Thoracic aorta (tissue), 2 donors: ENCODE measurements at regions not wholly inside any gene's neighbourhood (a gene's known extent, or its start where the extent isn't known, plus 50 kb on each side); places are given as distances from the start of the nearest gene placed in this dataset.

Experiments used
- ATAC-seq: fragments of 150-250 bp; one replicate; pipeline ENCODE4 v1.8.0; 2017; ENCODE audit warnings: low read depth; ENCODE audit not compliant: insufficient number of reproducible peaks, low FRiP score
- DNase-seq: peaks from one replicate; pipeline ENCODE4 v3.0.0-alpha.2; 2020; ENCODE audit warnings: low spot score
- H3K27ac ChIP-seq, 2 donors: fragments of 200-600 bp; sonication (generic); 1 replicate in 1 of 2; 2 replicates in 1 of 2; pipeline ENCODE4 v1.5.1; 2016; ENCODE audit warnings: mild to moderate bottlenecking in 2 of 2, moderate library complexity in 2 of 2
- H3K27me3 ChIP-seq: fragments of 200-600 bp; sonication (generic); replicated peaks from 2 replicates; pipeline ENCODE4 v1.6.0; 2016; ENCODE audit warnings: mild to moderate bottlenecking; ENCODE audit not compliant: insufficient read depth
- H3K36me3 ChIP-seq: fragments of 200-600 bp; sonication (generic); one replicate; pipeline ENCODE4 v1.5.1; 2016
- H3K4me1 ChIP-seq, 2 donors: fragments of 200-600 bp; sonication (generic); 1 replicate in 1 of 2; 2 replicates in 1 of 2; pipeline versions ENCODE4 v1.5.1 to v1.6.0; 2016; ENCODE audit warnings: low read depth in 2 of 2, mild to moderate bottlenecking in 1 of 2; ENCODE audit not compliant: control insufficient read depth in 1 of 2
- H3K4me3 ChIP-seq: fragments of 200-600 bp; sonication (generic); 2 replicates; pipeline ENCODE4 v1.5.1; 2016; ENCODE audit warnings: mild to moderate bottlenecking
- H3K9me3 ChIP-seq: fragments of 200-600 bp; sonication (generic); 2 replicates; pipeline ENCODE4 v1.5.1; 2016
- TF ChIP-seq, protein P1 (sequence below): fragments of 200-600 bp; sonication (generic); IDR thresholded peaks from one replicate; pipeline ENCODE4 v1.5.1; 2019; ENCODE audit warnings: antibody characterized with exemption

DNA sequence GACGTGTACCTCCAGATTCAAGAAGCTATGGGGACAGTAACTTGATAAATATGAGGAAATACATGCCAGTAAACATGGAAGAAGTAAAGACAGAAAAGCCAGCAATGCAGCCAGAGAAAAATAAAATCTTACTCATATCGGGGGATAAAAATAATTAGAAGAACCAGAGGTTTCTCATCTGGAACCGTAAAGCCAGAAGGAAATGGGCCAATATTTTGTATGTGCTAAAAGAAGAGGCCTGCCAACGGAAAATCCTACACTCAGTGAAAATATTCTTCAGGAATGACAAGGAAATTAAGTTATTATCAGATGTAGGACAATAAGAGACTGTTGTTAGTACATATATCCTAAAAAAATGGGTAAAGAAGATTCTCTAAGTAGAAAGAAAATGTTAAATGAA lies 401.2 kb downstream of the CDC14C start:
- no peaks in the 10 kb centered on the region for H3K4me1 ChIP-seq
- no peak for ATAC-seq
- TF ChIP-seq, protein P1, sequence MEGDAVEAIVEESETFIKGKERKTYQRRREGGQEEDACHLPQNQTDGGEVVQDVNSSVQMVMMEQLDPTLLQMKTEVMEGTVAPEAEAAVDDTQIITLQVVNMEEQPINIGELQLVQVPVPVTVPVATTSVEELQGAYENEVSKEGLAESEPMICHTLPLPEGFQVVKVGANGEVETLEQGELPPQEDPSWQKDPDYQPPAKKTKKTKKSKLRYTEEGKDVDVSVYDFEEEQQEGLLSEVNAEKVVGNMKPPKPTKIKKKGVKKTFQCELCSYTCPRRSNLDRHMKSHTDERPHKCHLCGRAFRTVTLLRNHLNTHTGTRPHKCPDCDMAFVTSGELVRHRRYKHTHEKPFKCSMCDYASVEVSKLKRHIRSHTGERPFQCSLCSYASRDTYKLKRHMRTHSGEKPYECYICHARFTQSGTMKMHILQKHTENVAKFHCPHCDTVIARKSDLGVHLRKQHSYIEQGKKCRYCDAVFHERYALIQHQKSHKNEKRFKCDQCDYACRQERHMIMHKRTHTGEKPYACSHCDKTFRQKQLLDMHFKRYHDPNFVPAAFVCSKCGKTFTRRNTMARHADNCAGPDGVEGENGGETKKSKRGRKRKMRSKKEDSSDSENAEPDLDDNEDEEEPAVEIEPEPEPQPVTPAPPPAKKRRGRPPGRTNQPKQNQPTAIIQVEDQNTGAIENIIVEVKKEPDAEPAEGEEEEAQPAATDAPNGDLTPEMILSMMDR: no peak
- no peaks in the 10 kb centered on the region for H3K36me3 ChIP-seq
- no peaks in the 10 kb centered on the region for H3K9me3 ChIP-seq
- no peak overlapping the region for H3K4me3 ChIP-seq
- no peaks in the 10 kb centered on the region for H3K27me3 ChIP-seq
- DNase-seq: no peak
- H3K27ac ChIP-seq: no peak overlapping the region

DNA sequence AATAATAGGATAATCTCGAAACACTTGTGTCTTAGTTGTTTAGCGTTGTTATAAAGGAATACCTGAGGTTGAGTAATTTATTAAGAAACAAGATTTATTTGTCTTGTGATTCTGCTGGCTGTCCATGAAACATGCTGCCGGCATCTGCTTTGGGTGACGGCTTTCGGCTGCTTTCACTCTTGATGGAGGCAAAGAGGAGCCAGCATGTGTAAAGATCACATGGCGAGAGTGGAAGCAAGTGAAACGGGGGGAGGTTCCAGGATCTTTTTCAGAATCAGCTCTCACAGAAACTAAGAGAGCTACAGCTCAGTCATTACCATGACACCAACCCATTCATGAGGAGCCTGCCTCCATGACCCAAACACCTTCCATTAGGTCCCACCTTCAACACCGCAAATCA lies 402.8 kb downstream of the CDC14C start:
- TF ChIP-seq, protein P1: no peak
- H3K4me3 ChIP-seq: no peak overlapping the region
- H3K9me3 ChIP-seq: no peaks in the 10 kb centered on the region
- no peaks in the 10 kb centered on the region for H3K4me1 ChIP-seq
- H3K27ac ChIP-seq: no peak overlapping the region
- no peak for ATAC-seq
- no peaks in the 10 kb centered on the region for H3K27me3 ChIP-seq
- DNase-seq: no peak
- H3K36me3 ChIP-seq: no peaks in the 10 kb centered on the region

DNA sequence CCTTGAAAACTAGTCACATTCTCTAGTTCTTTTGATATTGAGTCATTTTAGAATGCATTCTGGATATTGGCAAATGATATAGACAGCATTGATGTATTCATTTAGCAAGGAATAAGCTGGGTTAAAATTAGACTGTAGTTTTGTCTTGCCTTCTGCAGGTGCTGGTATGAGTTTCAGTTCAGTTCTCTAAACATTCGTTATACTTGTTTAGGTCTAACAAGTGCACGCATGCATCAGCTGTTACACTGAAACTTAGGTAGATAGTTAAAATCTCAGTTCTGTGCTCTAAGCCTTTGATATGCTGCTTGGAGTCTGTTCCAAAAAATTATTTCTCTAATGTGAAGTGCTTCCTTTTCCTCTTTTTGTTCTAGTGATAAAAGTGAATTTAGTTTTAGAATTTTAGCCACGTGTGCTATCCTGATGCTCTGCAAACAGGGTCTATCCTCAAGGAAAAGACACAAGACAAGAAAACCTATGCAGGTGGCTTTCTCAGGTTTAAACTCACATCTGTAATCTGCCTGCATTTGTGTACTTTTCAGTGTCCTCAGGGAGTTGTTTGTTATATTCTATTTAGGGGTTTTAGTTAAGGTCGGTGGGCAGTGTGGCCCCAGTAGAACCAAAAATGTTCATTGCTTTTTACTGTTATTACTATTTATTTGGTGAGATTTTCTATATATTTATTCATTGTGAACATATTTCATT lies 409.0 kb downstream of the CDC14C start:
- H3K4me3 ChIP-seq: no peak overlapping the region
- ATAC-seq: no peak

DNA sequence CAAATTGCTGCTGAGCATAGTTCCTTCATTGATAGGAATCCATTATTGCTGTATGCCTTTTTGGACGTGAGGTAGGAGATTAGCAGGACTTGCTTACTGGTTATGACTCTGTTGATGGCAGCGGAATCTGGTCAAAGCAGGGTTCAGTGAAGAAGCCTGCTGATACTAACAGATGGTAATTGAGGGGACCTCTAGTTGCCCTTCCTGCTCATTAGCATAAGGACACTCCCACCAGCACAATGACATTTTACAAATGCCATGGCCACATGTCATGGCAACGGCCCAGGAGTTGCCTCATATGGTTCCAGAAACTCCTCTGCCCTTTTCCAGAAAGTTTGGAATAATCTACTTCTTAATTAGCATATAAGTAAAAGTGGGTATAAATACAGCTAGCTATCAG lies 417.5 kb downstream of the CDC14C start:
- H3K4me3 ChIP-seq: no peak overlapping the region
- no peaks in the 10 kb centered on the region for H3K36me3 ChIP-seq
- H3K9me3 ChIP-seq: no peaks in the 10 kb centered on the region
- ATAC-seq: no peak
- TF ChIP-seq, protein P1: no peak
- no peak overlapping the region for H3K27ac ChIP-seq
- no peaks in the 10 kb centered on the region for H3K4me1 ChIP-seq
- no peaks in the 10 kb centered on the region for H3K27me3 ChIP-seq
- no peak for DNase-seq

More for the DNA sequence above, 409.0 kb downstream of the CDC14C start:
- no peaks in the 10 kb centered on the region for H3K27me3 ChIP-seq
- no peak overlapping the region for H3K27ac ChIP-seq
- H3K36me3 ChIP-seq: no peaks in the 10 kb centered on the region
- no peaks in the 10 kb centered on the region for H3K4me1 ChIP-seq
- TF ChIP-seq, protein P1: no peak
- DNase-seq: no peak
- no peaks in the 10 kb centered on the region for H3K9me3 ChIP-seq

DNA sequence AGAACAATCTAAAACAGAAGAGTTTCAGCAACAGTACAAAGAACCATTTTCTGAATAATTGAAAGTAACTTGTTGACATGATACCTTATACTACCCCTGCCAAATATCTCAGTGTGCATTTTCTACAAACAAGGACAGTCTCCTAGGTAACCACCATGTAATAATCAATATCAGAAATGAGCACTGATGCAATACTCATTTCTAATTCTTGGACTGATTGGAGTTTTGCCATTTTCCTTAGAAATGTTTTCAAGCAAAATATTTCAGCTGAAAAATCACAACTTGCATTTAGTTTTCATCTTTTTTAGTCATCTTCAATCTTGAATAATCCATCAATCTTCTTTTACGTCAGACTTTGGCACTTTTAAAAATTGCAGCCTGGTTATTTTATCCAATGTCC lies 420.2 kb downstream of the CDC14C start:
- TF ChIP-seq, protein P1: no peak
- H3K27me3 ChIP-seq: no peaks in the 10 kb centered on the region
- no peak overlapping the region for H3K27ac ChIP-seq
- no peaks in the 10 kb centered on the region for H3K9me3 ChIP-seq
- DNase-seq (no peak), ATAC-seq (no peak)
- no peak overlapping the region for H3K4me3 ChIP-seq
- H3K4me1 ChIP-seq: no peaks in the 10 kb centered on the region
- H3K36me3 ChIP-seq: no peaks in the 10 kb centered on the region
